ENCODE measurements at regions not wholly inside any gene's neighbourhood (a gene's known extent, or its start where the extent isn't known, plus 50 kb on each side); places are given as distances from the start of the nearest gene placed in this dataset.
"Not testable (repeated sequence)": the region's sequence is repeated elsewhere in the genome, so short reads cannot be mapped to it uniquely, and the experiment has no call there.

DNA sequence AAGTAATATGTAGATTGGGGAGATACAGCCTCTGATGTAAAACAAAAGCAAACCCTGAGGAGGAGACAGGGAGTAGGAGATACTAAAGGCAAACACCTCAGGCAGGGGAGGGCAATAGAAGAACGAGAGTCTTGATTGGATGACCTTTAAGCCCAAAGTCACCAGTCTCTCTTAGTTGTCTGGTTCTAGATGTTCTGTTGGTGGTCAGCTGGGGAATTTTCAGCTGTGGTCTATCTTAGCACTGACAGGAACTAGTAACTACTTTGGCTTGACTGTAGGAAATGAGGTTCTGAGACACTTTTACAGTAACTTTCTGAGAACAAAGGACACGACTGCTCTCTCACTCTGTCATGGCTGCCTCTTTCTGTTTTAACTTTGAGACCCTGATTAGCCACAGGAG lies 290.7 kb upstream of the MIR17HG start:
- Histone ChIP-seq H3K27me3 (ENCODE audit: low read length) (no peaks in the 10 kb centered on the region), H3K4me3 (ENCODE audit: insufficient read depth, low read length, poor library complexity, severe bottlenecking) (no peak overlapping the region), H3K9me2 (replicated peaks; ENCODE audit: insufficient read depth, low read length) (no peaks in the 10 kb centered on the region), H3F3A (ENCODE audit: insufficient read depth) (no peaks in the 10 kb centered on the region), H3K9me3 (ENCODE audit: insufficient read depth, low read length) (no peaks in the 10 kb centered on the region), H3K27ac (ENCODE audit: low read depth, low read length) (no peak overlapping the region), H3K9ac (ENCODE audit: low read length) (no peak overlapping the region), H3K4me2 (ENCODE audit: low read depth, low read length, poor library complexity, severe bottlenecking) (no peak overlapping the region), H3K79me2 (ENCODE audit: insufficient read depth, low read length) (no peaks in the 10 kb centered on the region), H2AFZ (ENCODE audit: low read depth, low read length, severe bottlenecking) (no peak overlapping the region), H4K20me1 (ENCODE audit: low read depth, low read length) (no peaks in the 10 kb centered on the region), H3K36me3 (ENCODE audit: low read length) (no peaks in the 10 kb centered on the region)
- no peak for TF ChIP-seq EZH2phosphoT487 (conservative IDR thresholded peaks at IDR 0.05; ENCODE audit: low read length)
- TF ChIP-seq, protein P1, sequence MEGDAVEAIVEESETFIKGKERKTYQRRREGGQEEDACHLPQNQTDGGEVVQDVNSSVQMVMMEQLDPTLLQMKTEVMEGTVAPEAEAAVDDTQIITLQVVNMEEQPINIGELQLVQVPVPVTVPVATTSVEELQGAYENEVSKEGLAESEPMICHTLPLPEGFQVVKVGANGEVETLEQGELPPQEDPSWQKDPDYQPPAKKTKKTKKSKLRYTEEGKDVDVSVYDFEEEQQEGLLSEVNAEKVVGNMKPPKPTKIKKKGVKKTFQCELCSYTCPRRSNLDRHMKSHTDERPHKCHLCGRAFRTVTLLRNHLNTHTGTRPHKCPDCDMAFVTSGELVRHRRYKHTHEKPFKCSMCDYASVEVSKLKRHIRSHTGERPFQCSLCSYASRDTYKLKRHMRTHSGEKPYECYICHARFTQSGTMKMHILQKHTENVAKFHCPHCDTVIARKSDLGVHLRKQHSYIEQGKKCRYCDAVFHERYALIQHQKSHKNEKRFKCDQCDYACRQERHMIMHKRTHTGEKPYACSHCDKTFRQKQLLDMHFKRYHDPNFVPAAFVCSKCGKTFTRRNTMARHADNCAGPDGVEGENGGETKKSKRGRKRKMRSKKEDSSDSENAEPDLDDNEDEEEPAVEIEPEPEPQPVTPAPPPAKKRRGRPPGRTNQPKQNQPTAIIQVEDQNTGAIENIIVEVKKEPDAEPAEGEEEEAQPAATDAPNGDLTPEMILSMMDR (IDR thresholded peaks at IDR 0.05; ENCODE audit: insufficient read depth, low read length, poor library complexity, severe bottlenecking): no peak

DNA sequence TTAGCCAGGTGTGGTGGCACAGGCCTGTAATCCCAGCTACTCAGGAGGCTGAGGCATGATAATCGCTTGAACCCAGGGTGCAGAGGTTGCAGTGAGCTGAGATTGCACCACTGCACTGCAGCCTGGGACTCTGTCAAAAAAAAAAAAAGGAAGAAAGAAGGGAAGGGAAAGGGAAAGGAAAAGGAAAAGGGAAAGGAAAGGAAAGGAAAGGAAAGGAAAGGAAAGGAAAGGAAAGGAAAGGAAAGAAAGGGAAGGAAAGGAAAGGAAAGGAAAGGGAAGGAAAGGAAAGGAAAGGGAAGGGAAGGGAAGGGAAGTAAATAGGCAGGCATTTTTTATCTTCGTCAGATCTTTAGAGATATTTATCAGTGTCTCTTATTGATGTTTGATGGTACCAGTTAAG lies 290.0 kb upstream of the MIR17HG start:
- H3K36me3 ChIP-seq (ENCODE audit: low read length); H3K4me3 ChIP-seq (ENCODE audit: insufficient read depth, low read length, poor library complexity, severe bottlenecking); H4K20me1 ChIP-seq (ENCODE audit: low read depth, low read length); H2AFZ ChIP-seq (ENCODE audit: low read depth, low read length, severe bottlenecking); H3K27ac ChIP-seq (ENCODE audit: low read depth, low read length); H3K9ac ChIP-seq (ENCODE audit: low read length); H3F3A ChIP-seq (ENCODE audit: insufficient read depth); H3K4me2 ChIP-seq (ENCODE audit: low read depth, low read length, poor library complexity, severe bottlenecking); H3K9me3 ChIP-seq (ENCODE audit: insufficient read depth, low read length); H3K27me3 ChIP-seq (ENCODE audit: low read length); H3K79me2 ChIP-seq (ENCODE audit: insufficient read depth, low read length); H3K9me2 ChIP-seq (replicated peaks; ENCODE audit: insufficient read depth, low read length): not testable (repeated sequence)

DNA sequence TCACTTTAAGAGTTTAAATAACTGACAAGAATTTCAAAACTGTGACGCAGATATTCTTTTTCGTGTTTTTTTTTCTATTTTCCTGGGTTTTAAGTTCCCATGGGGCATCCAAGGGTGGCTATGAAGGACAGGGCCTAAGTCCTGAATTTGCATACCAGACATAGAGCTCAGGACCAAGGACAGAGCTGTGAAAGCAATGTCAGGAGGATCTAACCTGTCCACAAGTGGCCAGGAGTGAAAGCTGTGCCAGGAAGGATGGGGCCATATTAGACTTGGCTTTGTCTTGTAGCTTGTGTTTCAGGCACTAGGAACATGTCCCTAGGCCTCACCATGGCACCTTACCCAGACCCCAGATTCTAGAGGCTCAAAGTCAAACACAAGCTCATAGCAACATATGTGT lies 289.4 kb upstream of the MIR17HG start:
- H3K9me2 ChIP-seq (replicated peaks; ENCODE audit: insufficient read depth, low read length): no peaks in the 10 kb centered on the region

DNA sequence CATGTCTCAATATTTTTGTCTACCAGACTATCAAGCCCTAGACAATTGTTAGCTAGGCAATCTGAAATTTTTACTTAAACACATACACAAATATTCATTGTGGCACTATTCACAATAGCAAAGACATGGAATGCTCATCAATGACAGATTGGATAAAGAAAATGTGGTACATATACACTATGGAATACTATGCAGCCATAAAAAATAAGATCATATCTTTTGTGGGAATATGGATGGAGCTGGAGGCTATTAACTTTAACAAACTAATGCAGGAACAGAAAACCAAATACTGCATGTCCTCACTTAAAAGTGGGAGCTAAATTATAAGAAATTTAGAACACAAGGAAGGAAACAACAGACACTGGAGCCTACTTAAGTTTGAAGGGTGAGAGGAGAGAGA lies 288.6 kb upstream of the MIR17HG start:
- Histone ChIP-seq H4K20me1 (ENCODE audit: low read depth, low read length) (no peaks in the 10 kb centered on the region), H2AFZ (ENCODE audit: low read depth, low read length, severe bottlenecking) (no peak overlapping the region), H3K4me3 (ENCODE audit: insufficient read depth, low read length, poor library complexity, severe bottlenecking) (no peak overlapping the region), H3K27ac (ENCODE audit: low read depth, low read length) (no peak overlapping the region), H3K79me2 (ENCODE audit: insufficient read depth, low read length) (no peaks in the 10 kb centered on the region), H3K9ac (ENCODE audit: low read length) (no peak overlapping the region), H3K36me3 (ENCODE audit: low read length) (no peaks in the 10 kb centered on the region), H3K4me2 (ENCODE audit: low read depth, low read length, poor library complexity, severe bottlenecking) (no peak overlapping the region), H3K27me3 (ENCODE audit: low read length) (no peaks in the 10 kb centered on the region), H3F3A (ENCODE audit: insufficient read depth) (no peaks in the 10 kb centered on the region), H3K9me3 (ENCODE audit: insufficient read depth, low read length) (no peaks in the 10 kb centered on the region), H3K9me2 (replicated peaks; ENCODE audit: insufficient read depth, low read length) (no peaks in the 10 kb centered on the region)
- TF ChIP-seq, protein P1 (IDR thresholded peaks at IDR 0.05; ENCODE audit: insufficient read depth, low read length, poor library complexity, severe bottlenecking): no peak
- TF ChIP-seq EZH2phosphoT487 (conservative IDR thresholded peaks at IDR 0.05; ENCODE audit: low read length): no peak

More for the DNA sequence above, 289.4 kb upstream of the MIR17HG start:
- Histone ChIP-seq H3K27me3 (ENCODE audit: low read length) (no peaks in the 10 kb centered on the region), H3K4me3 (ENCODE audit: insufficient read depth, low read length, poor library complexity, severe bottlenecking) (no peak overlapping the region), H3K4me2 (ENCODE audit: low read depth, low read length, poor library complexity, severe bottlenecking) (no peak overlapping the region), H3K36me3 (ENCODE audit: low read length) (no peaks in the 10 kb centered on the region), H2AFZ (ENCODE audit: low read depth, low read length, severe bottlenecking) (no peak overlapping the region), H3K27ac (ENCODE audit: low read depth, low read length) (no peak overlapping the region), H3K9ac (ENCODE audit: low read length) (no peak overlapping the region), H3K9me3 (ENCODE audit: insufficient read depth, low read length) (no peaks in the 10 kb centered on the region), H3F3A (ENCODE audit: insufficient read depth) (no peaks in the 10 kb centered on the region), H3K79me2 (ENCODE audit: insufficient read depth, low read length) (no peaks in the 10 kb centered on the region), H4K20me1 (ENCODE audit: low read depth, low read length) (no peaks in the 10 kb centered on the region)
- TF ChIP-seq, protein P1 (IDR thresholded peaks at IDR 0.05; ENCODE audit: insufficient read depth, low read length, poor library complexity, severe bottlenecking): no peak
- TF ChIP-seq EZH2phosphoT487 (conservative IDR thresholded peaks at IDR 0.05; ENCODE audit: low read length): no peak
